ENCODE measurements at regions not wholly inside any gene's neighbourhood (a gene's known extent, or its start where the extent isn't known, plus 50 kb on each side); places are given as distances from the start of the nearest gene placed in this dataset.

DNA sequence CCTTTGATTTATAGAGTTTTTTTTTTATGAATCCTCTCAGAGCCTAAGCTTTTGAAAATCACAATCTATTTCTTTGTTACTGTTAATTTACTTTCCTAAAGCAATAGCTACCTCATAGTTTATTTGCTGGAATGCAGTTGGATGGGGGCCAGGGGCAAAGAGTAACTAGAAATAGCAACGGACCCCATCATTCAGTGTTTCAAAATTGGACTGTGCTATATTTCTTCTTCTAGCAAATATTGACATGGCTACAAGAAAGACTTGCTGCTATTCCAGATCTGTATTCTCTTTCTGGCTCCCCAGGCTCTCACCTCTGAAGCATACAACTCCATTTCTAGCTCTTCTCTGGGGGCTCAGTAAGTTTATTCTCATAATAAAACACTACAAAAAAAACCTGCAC is 661.6 kb upstream of the NRG3 start:
- Histone ChIP-seq H3K79me2 (ENCODE audit: insufficient read depth, low read length) (no peaks in the 10 kb centered on the region), H3K9me3 (replicated peaks in 1 of 2; ENCODE audit: control insufficient read depth in 1 of 2, insufficient read depth in 1 of 2, low read length in 2 of 2) (no peaks in the 10 kb centered on the region), H3K4me1 (ENCODE audit: control insufficient read depth in 1 of 2, insufficient read depth in 2 of 2, low read length in 2 of 2) (no peaks in the 10 kb centered on the region), H3K27me3 (ENCODE audit: control insufficient read depth in 2 of 2, insufficient read depth in 2 of 2, low read length in 2 of 2) (no peaks in the 10 kb centered on the region), H3K9ac (ENCODE audit: insufficient read depth, low read length, poor library complexity, severe bottlenecking) (no peak overlapping the region), H4K20me1 (ENCODE audit: insufficient read depth, low read length) (no peaks in the 10 kb centered on the region), H2AFZ (ENCODE audit: insufficient read depth, low read depth, low read length, poor library complexity, severe bottlenecking) (no peak overlapping the region), H3K4me2 (replicated peaks; ENCODE audit: extremely low read depth, low read length, poor library complexity, severe bottlenecking) (no peak overlapping the region), H3K36me3 (replicated peaks in 1 of 2; ENCODE audit: control insufficient read depth in 1 of 2, insufficient read depth in 2 of 2, low read length in 2 of 2) (no peaks in the 10 kb centered on the region), H3K27ac (ENCODE audit: low read depth in 1 of 2, low read length in 2 of 2) (no peak overlapping the region), H3K4me3 (replicated peaks in 1 of 3; ENCODE audit: low read depth in 2 of 3, low read length in 3 of 3) (no peak overlapping the region)
- no peaks in the 10 kb centered on the region for H3K4me1 Mint-ChIP-seq
- H3K36me3 Mint-ChIP-seq, result no peaks in the 10 kb centered on the region
- peaks cover 0 to 2% (median 0%) of the 10 kb centered on the region in 7 donors for H3K9me3 Mint-ChIP-seq
- no peak for DNase-seq
- TF ChIP-seq, protein P1, sequence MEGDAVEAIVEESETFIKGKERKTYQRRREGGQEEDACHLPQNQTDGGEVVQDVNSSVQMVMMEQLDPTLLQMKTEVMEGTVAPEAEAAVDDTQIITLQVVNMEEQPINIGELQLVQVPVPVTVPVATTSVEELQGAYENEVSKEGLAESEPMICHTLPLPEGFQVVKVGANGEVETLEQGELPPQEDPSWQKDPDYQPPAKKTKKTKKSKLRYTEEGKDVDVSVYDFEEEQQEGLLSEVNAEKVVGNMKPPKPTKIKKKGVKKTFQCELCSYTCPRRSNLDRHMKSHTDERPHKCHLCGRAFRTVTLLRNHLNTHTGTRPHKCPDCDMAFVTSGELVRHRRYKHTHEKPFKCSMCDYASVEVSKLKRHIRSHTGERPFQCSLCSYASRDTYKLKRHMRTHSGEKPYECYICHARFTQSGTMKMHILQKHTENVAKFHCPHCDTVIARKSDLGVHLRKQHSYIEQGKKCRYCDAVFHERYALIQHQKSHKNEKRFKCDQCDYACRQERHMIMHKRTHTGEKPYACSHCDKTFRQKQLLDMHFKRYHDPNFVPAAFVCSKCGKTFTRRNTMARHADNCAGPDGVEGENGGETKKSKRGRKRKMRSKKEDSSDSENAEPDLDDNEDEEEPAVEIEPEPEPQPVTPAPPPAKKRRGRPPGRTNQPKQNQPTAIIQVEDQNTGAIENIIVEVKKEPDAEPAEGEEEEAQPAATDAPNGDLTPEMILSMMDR (IDR thresholded peaks at IDR 0.05), result no peak
- no CpG with 5 or more reads among the region's 1 CpG for WGBS (ENCODE audit: insufficient coverage)
- H3K27ac Mint-ChIP-seq, result no peak overlapping the region
- H3K4me3 Mint-ChIP-seq, result no peak overlapping the region
- H3K27me3 Mint-ChIP-seq (ENCODE audit: low read depth in 3 of 3), result no peaks in the 10 kb centered on the region
- intact Hi-C loops (cut with micrococcal nuclease), result no loop called here

DNA sequence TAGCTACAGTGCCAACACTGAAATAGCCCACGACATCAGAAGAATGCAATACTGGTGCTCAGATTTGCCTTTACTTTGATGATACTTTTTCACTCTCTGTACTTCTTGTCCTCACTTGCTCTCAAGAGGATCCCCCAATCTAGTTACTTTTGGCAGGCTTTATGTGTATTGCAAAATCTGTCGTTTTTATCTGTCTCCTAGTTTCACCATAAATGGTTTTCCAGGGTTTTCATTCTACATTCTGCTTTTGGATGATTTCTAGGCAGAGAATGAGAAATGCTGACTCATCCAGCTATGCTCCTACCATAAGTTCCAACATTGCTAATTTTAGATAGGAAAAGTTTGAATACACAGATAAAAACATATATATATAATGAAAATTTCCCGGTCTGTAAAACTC is 659.5 kb upstream of the NRG3 start:
- H3K4me1 Mint-ChIP-seq, result no peaks in the 10 kb centered on the region
- Histone ChIP-seq H3K4me2 (replicated peaks; ENCODE audit: extremely low read depth, low read length, poor library complexity, severe bottlenecking) (no peak overlapping the region), H3K27me3 (ENCODE audit: control insufficient read depth in 2 of 2, insufficient read depth in 2 of 2, low read length in 2 of 2) (no peaks in the 10 kb centered on the region), H3K9me3 (replicated peaks in 1 of 2; ENCODE audit: control insufficient read depth in 1 of 2, insufficient read depth in 1 of 2, low read length in 2 of 2) (no peaks in the 10 kb centered on the region), H3K36me3 (replicated peaks in 1 of 2; ENCODE audit: control insufficient read depth in 1 of 2, insufficient read depth in 2 of 2, low read length in 2 of 2) (no peaks in the 10 kb centered on the region), H4K20me1 (ENCODE audit: insufficient read depth, low read length) (no peaks in the 10 kb centered on the region), H3K9ac (ENCODE audit: insufficient read depth, low read length, poor library complexity, severe bottlenecking) (no peak overlapping the region), H3K79me2 (ENCODE audit: insufficient read depth, low read length) (no peaks in the 10 kb centered on the region), H3K4me1 (ENCODE audit: control insufficient read depth in 1 of 2, insufficient read depth in 2 of 2, low read length in 2 of 2) (no peaks in the 10 kb centered on the region), H2AFZ (ENCODE audit: insufficient read depth, low read depth, low read length, poor library complexity, severe bottlenecking) (no peak overlapping the region), H3K4me3 (replicated peaks in 1 of 3; ENCODE audit: low read depth in 2 of 3, low read length in 3 of 3) (no peak overlapping the region), H3K27ac (ENCODE audit: low read depth in 1 of 2, low read length in 2 of 2) (no peak overlapping the region)
- intact Hi-C loops (cut with micrococcal nuclease), result no loop called here
- H3K4me3 Mint-ChIP-seq, result no peak overlapping the region
- H3K36me3 Mint-ChIP-seq, result no peaks in the 10 kb centered on the region
- H3K9me3 Mint-ChIP-seq, result peaks cover 0 to 2% (median 0%) of the 10 kb centered on the region in 7 donors
- 100% methylated on average over 1 of the region's 3 CpGs for WGBS (ENCODE audit: insufficient coverage)
- no peaks in the 10 kb centered on the region for H3K27me3 Mint-ChIP-seq (ENCODE audit: low read depth in 3 of 3)
- DNase-seq, result no peak
- TF ChIP-seq, protein P1 (IDR thresholded peaks at IDR 0.05), result no peak
- H3K27ac Mint-ChIP-seq, result no peak overlapping the region
